ENCODE measurements at regions not wholly inside any gene's neighbourhood (a gene's known extent, or its start where the extent isn't known, plus 50 kb on each side); places are given as distances from the start of the nearest gene placed in this dataset.

DNA sequence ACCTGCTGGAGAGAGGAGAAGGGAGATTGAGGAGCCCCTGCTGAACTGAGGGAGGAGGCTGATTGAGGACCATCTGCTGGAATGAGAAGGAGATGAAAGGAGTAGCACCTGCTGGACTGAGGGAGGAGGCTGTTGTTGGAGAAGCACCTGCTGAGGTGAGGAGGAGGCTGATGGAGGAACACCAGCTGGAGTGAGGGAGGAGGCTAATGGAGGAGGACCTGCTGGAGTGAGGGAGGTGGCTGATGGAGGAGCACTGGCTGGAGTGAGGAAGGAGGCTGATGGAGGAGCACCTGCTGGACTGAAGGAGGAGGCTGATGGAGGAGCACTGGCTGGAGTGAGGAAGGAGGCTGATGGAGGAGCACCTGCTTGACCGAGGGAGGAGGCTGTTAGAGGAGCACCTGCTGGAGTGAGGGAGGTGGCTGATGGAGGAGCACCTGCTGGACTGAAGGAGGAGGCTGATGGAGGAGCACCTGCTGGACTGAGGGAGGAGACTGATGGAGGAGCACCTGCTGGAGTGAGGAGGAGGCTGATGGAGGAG is 409.2 kb upstream of the MYT1L start:
- TF ChIP-seq OSR1 (CRISPR knock-in tag; IDR thresholded peaks at IDR 0.05) (no peak), ARNTL (CRISPR knock-in tag; IDR thresholded peaks at IDR 0.05; ENCODE audit: borderline replicate concordance, low read depth) (no peak), ZFP30 (CRISPR knock-in tag; IDR thresholded peaks at IDR 0.05) (no peak), SNAI2 (CRISPR knock-in tag; IDR thresholded peaks at IDR 0.05) (no peak), PATZ1 (CRISPR knock-in tag; IDR thresholded peaks at IDR 0.05; ENCODE audit: borderline replicate concordance) (no peak), ZFP3 (CRISPR knock-in tag; IDR thresholded peaks at IDR 0.05) (no peak), TOX (CRISPR knock-in tag; IDR thresholded peaks at IDR 0.05; ENCODE audit: borderline replicate concordance) (no peak), TSHZ2 (CRISPR knock-in tag; IDR thresholded peaks at IDR 0.05) (no peak), ISL1 (CRISPR knock-in tag; IDR thresholded peaks at IDR 0.05) (no peak), PPARA (CRISPR knock-in tag; IDR thresholded peaks at IDR 0.05; ENCODE audit: borderline replicate concordance) (no peak), TCF4 (CRISPR knock-in tag; IDR thresholded peaks at IDR 0.05; ENCODE audit: borderline replicate concordance) (no peak)
- TF ChIP-seq, protein P1, sequence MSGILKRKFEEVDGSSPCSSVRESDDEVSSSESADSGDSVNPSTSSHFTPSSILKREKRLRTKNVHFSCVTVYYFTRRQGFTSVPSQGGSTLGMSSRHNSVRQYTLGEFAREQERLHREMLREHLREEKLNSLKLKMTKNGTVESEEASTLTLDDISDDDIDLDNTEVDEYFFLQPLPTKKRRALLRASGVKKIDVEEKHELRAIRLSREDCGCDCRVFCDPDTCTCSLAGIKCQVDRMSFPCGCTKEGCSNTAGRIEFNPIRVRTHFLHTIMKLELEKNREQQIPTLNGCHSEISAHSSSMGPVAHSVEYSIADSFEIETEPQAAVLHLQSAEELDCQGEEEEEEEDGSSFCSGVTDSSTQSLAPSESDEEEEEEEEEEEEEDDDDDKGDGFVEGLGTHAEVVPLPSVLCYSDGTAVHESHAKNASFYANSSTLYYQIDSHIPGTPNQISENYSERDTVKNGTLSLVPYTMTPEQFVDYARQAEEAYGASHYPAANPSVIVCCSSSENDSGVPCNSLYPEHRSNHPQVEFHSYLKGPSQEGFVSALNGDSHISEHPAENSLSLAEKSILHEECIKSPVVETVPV (CRISPR knock-in tag; IDR thresholded peaks at IDR 0.05) = no peak
- TF ChIP-seq, protein P2, sequence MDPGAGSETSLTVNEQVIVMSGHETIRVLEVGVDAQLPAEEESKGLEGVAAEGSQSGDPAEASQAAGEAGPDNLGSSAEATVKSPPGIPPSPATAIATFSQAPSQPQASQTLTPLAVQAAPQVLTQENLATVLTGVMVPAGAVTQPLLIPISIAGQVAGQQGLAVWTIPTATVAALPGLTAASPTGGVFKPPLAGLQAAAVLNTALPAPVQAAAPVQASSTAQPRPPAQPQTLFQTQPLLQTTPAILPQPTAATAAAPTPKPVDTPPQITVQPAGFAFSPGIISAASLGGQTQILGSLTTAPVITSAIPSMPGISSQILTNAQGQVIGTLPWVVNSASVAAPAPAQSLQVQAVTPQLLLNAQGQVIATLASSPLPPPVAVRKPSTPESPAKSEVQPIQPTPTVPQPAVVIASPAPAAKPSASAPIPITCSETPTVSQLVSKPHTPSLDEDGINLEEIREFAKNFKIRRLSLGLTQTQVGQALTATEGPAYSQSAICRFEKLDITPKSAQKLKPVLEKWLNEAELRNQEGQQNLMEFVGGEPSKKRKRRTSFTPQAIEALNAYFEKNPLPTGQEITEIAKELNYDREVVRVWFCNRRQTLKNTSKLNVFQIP (CRISPR knock-in tag; IDR thresholded peaks at IDR 0.05; ENCODE audit: borderline replicate concordance, low read depth) = no peak

Data from SK-N-SH treated with all-trans-retinoic acid at 6 μM for 48 hours (cell line).